Activated CD4-positive, CD25-positive, alpha-beta regulatory T cell treated with anti-CD3 and anti-CD28 coated beads, Interleukin-2, amount 50 U/mL, for 72 hours (primary cell): ENCODE measurements at regions not wholly inside any gene's neighbourhood (a gene's known extent, or its start where the extent isn't known, plus 50 kb on each side); places are given as distances from the start of the nearest gene placed in this dataset.
"Not testable (repeated sequence)": the region's sequence is repeated elsewhere in the genome, so short reads cannot be mapped to it uniquely, and the experiment has no call there.

Experiments
- DNase-seq: peaks from one replicate; pipeline ENCODE4 v3.0.0; 2021

DNA sequence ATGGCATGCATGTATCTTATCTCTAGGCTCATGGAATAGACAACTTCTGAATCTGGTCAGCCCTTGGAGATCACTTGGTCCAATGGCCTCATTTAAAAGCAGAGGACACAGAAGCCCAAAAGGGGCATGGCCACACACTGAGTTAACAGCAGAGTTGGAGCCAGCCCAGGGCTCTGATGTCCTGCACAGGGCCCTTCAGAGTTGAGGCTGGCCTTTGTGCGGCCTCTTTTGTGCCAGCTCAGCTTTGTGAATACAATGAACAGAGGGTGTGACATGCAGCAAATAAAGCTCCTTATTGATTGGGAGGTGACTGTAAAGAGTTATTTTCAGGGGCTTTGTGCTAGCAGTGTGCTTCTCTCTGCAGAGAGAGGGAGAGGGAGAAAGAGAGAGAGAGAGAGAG is 150.1 kb upstream of the STK32A start:
- DNase-seq: no peak

DNA sequence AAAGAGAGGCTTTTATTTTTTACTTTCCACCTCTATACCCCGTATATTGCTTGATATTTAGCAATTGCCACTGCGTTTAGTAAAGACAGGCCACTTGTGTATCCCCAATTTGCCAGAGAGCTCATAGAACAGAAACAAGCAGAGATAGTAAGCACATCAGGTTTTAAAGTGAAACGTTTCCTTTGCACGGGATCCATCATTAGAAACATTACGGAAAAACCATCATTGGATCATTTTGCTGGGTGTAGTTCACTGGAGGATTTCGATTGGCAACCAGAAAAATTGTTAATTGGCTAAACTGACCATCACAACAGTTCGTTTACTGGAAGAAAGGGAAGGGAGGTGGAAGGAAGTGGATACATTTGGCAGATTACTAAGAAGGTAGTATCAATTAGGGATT is 149.4 kb upstream of the STK32A start:
- DNase-seq: no peak

DNA sequence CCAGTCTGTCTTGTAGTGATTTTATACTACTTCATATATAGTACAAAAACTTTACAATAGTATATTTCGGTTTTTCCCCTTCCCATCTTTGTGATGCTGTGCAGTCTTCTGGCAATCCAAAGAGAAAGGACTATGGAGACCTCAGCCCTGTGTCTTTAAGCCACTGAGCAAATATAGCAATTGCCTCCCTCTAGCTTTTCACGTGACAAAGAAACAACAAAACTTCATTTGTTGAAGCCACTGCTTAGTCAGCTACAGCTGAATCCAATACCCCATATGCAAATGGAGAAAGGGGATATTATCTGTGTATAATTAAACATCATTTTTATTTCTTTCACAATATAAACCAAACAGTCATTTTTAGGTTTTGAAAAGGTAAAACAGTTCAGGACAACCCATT is 142.8 kb upstream of the STK32A start:
- no peak for DNase-seq

DNA sequence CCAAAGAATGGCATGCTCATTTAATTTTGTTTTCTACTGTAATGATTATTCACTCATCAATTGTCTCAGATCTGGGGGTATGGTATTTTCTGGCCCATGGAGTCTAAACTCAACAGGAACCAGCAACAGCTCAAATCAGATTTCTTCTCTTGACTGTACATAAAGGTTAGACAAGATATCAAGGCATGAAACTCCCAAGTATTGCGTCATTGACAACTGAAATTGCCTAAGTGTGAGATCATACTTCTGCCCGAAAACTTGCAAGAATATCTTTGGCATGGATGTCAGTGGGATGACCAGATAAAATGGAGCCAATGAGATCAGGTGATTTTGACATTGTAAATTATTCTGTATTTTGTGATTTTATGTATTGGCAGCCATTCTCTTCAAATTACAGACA is 141.7 kb upstream of the STK32A start:
- DNase-seq: no peak

DNA sequence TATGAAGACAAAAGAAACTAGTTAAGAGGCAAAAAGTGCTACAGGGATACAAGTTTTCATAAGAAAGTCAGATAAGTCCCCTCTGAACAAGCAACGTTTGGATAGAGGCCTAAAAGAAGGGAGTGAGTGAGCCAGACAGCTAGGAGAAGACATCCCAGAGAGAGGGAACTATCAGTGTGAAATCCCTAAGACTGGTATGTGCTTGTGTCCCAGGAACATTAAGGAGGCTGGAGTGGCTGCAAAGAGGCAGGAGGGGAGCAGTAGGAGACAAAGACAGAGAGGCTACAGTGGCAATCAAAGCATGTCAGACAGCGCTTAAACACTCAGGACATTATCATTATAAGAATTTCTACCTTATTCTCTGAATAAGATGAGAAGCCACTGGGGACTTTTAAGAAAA is 139.1 kb upstream of the STK32A start:
- no peak for DNase-seq

DNA sequence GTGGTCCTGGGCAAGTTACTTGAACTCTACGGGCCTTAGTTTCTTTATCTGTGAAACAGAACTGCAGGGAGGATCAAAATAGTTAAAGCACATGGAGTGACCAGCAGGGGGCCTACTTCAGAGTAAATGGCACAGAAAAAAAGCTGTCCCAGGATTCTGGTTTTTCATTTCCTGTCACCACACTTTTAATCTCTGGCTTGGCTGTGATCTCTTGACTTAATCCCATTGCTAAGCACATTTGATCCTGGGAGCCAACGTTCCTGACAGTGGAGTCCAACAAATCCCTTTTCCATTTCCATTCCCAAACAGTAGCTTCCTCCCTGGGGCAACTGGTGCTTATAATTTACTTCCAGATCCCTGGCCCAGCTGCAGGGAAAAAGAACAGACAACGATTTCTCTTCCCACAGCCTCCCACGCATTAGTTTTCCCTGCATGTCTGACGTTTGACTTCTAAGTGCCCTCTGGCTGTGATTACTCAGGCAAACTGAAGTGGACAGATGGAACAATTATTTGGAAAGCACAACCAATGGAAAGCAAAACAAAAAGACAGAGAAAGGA is 136.5 kb upstream of the STK32A start:
- DNase-seq: no peak

DNA sequence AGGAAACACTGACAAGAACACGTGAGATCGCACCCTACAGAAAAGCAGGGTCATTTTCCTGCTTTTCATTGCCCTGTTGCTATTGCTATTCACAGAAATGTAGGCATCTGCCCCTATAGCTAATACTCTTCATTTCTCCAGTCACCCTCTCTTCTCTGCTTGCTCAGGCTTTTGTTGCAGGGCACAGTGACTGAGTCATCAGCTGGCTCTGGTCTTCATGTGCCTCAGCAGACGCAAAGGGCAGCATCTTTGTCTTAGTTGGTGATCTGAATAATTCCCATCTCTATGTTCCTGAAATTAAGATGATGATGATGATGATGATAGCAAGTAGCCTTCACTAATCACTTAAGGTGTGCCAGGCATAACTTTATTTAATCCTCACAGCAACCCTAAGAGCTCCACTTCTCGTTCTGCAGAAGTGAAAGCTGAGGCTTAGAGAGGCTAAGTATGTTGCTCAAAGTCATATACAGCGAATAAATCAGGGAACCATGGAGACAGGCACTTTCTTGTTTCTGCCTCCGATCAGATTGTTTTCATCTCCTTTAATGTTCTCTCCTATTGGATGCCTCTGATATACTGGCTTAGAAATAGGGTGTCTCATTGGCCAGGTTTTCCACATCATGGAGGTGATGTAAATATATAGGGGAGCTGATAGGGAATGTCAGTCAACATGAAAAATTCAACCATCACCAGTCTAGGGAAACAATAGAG is 133.0 kb upstream of the STK32A start:
- no peak for DNase-seq

DNA sequence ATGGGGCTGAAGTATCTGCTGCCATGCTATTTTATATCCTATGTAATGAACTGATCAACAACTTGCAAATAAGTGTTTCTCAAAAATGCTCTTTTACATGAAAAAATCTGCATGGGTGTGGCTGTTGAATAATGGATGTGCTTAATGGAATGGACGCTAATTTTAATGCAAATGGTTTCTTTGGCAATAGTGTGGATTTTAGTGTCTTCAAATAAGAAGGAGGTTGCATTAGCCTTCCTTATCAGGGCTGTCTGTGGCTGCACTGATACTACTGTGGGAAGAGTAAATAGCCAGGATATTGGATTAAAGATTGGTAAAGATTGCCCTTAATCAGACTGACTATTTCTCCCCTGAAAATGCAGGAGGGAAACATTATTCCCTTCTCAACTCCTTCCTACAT is 121.9 kb upstream of the STK32A start:
- DNase-seq: no peak

DNA sequence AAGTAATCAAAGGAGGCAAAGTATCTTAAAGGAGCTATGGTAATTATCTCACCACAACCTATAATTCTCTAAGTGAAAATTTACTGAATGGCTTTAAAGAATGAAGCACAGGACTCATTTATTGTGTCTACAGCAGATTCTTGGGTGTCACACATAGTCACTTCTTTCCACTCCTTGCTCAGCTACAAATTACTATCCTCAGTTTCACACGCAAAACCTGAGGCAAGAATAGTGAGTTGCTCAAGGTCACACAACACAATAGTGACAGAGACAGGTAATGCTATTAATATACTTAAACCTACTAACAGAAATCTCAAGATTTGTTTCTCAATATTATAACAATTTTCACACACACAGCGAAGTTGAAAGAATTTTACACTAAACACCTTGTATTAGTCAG is 120.9 kb upstream of the STK32A start:
- DNase-seq: no peak

DNA sequence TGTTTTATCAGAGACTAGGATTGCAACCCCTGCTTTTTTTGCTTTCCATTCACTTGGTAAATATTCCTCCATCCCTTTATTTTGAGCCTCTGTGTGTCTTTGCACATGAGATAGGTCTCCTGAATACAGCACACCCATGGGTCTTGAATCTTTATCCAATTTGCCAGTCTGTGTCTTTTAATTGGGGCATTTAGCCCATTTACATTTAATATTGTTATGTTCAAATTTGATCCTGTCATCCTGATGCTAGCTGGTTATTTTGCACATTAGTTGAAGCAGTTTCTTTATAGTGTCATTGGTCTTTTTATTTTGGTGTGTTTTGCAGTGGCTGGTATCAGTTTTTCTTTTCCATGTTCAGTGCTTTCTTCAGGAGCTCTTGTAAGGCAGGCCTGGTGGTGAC is 95.1 kb upstream of the STK32A start:
- not testable (repeated sequence) for DNase-seq

DNA sequence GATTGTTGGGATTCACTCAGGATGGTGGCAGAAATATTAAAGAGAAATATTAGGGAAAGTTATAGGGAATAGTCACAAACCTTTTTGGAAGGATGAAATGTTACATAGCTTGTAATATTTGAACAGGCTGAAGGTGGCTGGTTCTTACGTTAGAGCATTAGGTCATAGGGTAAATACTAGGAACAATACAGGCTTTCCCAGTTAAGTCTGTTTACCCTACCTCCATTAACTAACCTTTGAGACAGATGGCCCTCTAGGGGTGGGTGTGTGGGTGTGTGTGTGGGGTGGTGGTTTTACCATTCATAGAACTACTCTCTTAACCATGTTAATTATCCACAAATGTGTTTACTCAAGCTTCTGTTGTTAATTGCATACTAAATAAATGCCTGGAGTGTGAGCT is 94.3 kb upstream of the STK32A start:
- DNase-seq: no peak

DNA sequence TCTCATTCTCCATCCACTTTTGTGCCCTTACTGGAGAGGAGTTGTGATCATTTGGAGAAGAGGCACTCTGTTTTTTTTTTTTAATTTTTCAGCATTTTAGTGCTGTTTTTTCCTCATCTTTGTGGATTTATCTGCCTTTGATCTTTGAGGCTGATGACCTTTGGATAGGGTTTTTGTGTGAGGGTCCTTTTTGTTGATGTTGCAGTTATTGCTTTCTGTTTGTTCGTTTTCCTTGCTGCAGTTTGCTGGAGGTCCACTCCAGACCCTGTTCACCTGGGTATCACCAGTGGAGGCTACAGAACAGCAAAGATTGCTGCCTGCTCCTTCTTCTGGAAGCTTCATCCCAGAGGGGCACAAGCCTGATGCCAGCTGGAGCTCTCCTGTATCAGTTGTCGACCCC is 93.2 kb upstream of the STK32A start:
- not testable (repeated sequence) for DNase-seq

DNA sequence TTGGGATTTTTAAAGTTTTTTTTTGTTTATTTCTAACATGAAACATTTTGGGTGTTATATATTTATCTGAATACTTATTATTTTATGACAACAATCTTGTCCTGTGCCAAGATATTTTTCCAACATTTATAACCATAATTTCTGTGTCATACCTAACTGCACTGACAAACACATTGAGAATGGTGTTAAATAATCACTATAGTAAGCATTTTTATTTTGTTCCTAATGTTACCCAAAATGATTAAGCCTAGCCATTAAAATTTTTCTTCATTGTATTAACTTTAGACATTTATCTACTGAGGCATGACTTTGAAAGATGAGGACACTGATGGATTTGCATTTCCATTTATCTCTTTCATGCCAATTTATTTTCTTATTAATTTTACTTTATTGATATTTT is 91.6 kb upstream of the STK32A start:
- DNase-seq: no peak

DNA sequence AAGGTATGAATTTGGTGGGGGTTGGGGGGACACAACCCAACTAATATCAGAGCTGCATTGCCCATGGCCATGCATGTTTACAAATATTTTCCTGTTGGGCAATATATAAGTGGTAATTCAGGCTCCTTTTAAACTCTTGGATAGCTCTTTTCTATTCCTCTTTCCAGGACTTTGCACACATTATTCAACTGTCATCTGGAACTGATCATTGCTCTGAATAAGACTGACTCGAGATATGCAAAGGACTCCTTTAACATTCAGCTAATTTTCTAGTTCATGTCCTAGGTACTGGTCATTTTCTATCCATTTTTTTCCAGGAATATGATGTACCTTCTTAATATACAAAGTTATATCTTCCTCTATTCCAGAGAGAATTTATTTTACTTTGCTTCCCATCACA is 89.5 kb upstream of the STK32A start:
- DNase-seq: no peak

DNA sequence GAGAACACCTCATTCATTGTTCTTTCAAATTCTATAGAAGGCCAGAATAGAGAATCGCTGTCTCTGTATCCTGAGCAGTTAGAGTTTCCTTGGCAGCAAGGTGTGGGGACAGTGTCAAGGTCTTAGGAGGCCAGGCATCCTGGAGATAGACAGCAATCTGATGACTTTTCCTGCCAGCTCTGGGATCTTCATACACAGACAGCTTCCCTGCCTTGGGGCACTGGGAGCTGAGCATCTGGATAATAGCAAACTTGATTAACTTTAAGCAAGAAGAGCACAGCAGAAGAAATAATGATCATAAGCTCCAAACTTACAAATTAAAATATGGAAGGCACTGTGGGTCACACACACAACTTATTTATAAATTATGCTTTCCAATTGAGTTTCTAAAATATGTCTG is 86.1 kb upstream of the STK32A start:
- DNase-seq: no peak

DNA sequence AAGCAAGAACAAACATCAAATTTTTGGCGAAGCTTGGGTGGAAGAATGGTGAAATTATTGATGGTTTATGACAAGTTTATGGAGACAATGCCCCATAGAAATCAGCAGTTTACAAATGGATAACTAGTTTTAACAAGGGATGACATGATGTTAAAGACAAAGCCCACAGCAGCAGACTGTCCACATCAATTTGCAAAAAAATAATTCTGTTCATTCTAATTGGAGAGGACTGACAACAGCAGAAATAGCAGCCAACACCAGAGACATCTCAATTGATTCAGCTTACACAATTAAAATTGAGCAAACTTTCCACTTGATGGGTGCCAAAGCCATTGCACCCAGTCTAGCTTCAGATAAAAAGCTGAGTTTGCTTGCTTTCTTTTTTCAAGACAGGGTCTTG is 82.7 kb upstream of the STK32A start:
- no peak for DNase-seq

DNA sequence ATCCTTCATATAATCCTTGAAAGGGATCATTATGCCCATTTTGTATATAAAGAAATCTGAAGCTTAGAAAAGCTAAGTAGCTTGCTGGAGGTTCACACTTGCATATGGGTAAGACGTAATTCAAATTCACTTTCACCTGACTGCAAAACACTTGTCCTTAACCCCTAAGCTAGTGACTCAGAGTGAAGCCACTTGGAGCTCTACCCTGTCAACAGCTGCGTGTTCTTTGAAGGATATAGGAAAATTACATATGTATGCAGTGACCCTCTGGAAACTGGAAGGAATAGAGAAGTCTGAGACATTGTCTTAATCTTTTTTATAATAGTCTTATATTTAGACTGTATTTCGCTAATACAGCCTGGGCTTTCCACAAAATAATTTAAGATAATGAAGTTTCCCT is 80.0 kb upstream of the STK32A start:
- no peak for DNase-seq

DNA sequence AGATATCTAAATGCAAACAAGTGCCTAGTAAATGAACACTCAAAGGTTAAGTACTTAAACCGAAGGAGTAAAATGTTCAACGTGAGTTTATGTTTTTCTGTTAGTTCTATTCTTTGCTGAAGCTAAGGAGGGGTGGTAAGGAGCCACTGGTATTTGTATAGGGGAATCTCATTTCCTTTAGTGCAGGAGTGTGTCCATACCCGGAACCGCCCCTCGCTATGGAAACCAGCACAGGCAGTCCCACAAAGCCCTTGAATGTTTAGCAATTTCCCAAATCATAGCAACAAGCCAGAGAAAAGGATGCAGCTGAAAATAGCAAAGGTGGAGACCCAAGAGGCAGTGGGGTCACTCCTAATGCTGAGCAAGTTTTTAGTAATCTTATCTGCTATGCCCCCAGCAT is 78.8 kb upstream of the STK32A start:
- no peak for DNase-seq

DNA sequence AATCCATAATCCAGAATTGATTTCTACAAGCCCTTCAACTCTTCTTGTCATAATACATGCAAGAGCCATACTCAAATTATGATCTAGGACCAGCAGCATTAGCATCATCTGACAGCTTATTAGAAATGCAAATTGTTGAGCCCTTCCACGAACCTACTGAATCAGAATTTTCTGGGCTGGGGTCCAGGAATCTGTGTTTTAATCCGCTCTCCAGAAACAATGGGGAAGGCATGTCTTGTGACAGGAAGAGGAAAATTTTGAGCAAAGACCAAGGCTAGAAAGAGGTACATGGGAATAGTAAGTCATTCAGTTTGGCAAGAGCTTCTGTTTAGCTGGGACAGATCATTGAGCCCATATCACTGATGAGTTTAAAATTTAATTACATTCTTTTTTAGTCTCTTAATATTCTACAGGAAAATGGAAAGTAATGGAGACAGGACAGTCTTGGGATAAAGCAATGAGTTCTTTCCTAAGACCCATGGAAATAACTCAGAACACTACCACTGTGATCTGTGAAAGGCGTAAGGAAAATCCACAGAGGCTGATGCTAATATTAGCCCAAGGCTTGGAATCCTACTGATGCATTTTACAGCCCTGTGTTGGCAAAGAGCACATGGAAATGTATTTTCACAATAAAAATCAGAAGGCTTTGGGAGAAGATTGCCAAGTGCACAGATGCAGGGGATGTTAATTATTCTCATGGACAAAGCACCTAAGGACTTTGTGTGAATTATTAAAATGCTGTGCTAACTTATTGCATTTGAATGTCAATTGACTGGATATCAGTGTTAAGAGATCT is 73.7 kb upstream of the STK32A start:
- no peak for DNase-seq

DNA sequence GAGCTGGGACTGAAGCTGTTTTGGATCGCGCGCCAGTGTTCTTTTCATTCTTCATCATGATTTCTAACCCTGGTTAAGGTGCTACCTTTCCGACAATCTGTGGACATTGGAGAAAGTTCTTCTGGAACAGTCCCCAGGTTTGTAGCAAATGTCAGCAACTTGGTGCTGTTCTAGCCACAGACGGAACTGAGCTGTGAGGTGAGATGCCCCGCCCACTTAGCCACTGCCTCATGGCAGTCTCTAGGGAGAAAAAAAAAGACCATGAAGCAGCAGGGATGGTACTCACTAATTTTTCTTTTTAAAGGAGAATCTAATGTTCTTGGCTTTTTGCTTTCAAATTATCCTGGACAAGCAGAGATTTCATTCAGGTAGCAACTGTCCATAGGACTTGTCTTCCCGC is 72.1 kb upstream of the STK32A start:
- no peak for DNase-seq

DNA sequence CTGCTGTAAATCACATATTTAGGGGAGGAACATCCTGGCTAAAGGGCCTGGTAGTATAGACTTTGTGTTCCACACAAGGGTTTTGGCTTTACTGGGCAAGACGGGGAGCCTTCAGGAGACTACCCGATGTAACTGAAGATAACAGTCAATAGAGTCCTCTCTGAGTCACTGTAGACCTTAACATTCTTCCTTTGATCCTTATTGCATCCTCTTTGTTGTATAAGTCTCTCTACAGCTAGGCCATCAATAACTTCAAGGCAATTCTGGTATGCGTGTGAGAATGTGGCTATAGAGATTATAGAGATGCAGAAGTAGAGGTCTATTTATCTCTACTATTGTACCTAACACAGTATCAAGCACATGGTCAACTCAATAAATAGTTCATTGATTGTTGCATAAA is 67.3 kb upstream of the STK32A start:
- no peak for DNase-seq

DNA sequence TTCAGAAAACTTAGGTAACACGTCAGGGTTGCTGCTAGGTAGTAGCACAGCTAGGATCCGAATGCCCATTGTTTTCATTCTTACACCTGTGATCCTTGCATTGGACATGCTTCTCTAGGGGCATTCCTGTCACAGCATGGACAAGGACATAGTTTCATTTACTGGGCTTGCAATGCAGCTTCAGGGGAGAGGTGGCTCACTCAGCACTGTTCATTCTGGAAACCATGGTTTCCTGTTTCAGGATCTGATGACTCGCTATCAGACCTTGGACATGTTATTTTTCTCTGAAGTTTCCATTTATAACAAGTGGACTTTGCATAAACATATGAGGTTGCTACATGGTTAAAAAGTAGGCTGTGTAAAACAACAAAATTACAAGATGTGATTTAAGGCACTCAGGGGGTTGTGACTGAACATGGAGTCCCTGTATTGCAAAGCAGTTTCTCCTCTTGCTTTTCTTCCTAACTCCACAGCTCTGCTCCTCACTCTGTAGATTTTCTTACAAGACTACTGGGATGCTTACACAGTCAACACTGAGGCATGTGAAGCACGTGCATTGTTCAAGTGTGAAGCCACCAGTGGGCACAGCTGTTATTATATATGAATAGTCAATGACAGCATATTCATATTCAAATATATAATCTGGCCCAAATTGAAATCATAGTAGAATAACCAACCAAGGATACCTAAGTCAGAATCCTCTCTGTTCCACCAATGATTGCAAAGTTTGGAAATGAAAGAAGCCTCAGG is 66.1 kb upstream of the STK32A start:
- no peak for DNase-seq

DNA sequence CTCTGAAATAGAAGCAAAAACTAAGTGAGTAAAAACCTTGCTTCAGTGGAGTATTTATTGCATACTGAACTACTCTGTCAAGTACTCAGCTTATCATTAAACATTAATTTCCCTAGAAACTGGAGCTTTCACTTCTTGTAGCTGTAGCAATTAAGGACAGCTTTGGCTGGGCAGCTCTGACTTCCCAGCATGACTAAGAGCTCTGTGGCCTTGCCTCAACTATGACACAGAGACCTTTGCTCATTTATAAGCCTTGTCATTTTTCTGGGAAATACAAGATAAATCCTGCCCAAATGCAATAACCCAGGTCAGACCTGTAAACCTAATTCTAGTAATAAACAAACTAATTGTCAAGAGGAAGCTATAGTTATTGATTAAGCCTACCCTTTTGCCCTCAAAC is 65.4 kb upstream of the STK32A start:
- DNase-seq: no peak

DNA sequence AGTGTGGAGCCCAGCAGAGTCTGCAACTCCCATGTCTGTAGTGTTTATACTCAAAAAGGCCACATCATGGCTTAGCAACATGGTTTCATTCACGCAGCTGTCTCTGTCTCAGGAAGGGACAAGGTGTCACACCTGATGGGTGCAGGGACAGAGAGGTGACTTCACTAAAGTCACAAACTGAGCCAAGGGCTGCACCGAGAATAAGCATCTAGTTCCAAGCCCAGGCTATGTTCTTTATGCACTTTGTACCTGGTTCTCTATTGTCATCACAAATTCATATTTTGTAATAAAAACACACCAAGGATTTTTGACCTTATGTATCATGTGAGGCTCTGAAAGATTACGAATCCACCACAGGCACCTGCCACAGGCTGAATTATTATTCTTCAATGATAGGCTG is 64.9 kb upstream of the STK32A start:
- DNase-seq: no peak
